SK-N-SH (cell line): ENCODE measurements at regions not wholly inside any gene's neighbourhood (a gene's known extent, or its start where the extent isn't known, plus 50 kb on each side); places are given as distances from the start of the nearest gene placed in this dataset.

Experiments used
- CTCF ChIA-PET: fragments of 300-600, 350-600 bp; formaldehyde crosslinking; extraction: SDS; loops from one replicate; lab custom pipeline; 2021; lab: Yijun Ruan, JAX
- POLR2A ChIA-PET: fragments of 350-600 bp; sonication (Branson Sonifier 250); formaldehyde crosslinking; extraction: SDS; loops from one replicate; lab custom pipeline; 2020; ENCODE audit warnings: antibody characterized with exemption, inconsistent platforms; lab: Yijun Ruan, JAX
- DNase-seq: peaks from one replicate; pipeline ENCODE4 v3.0.0; 2012
- H2AFZ ChIP-seq: fragments of 200-600 bp; sonication (generic); 2 replicates; pipeline ENCODE4 v1.8.1; 2016; ENCODE audit warnings: antibody characterized with exemption, mild to moderate bottlenecking, low read depth
- H3F3A ChIP-seq: fragments of 200-600 bp; sonication (generic); replicated peaks from 2 replicates; pipeline ENCODE3; 2016; ENCODE audit warnings: antibody characterized with exemption, mild to moderate bottlenecking; ENCODE audit not compliant: insufficient read depth
- H3K27ac ChIP-seq, 2 experiments: fragments of 200-500 bp in 1 of 2; fragments of 200-600 bp in 1 of 2; sonication (Bioruptor generic) in 1 of 2; sonication (generic), shearing (Covaris generic) in 1 of 2; 2 replicates each; pipeline versions ENCODE4 v1.5.1 to v1.6.1; 2014 to 2016; ENCODE audit warnings: low read depth in 2 of 2, inconsistent platforms in 1 of 2, low read length in 1 of 2, mild to moderate bottlenecking in 1 of 2, mixed read lengths in 1 of 2
- H3K27me3 ChIP-seq: fragments of 200-600 bp; sonication (generic), shearing (Covaris generic); 2 replicates; pipeline ENCODE4 v1.6.1; 2016; ENCODE audit warnings: mixed run types; ENCODE audit not compliant: insufficient read depth
- H3K36me3 ChIP-seq, 2 experiments: fragments of 200-500 bp in 1 of 2; fragments of 200-600 bp in 1 of 2; sonication (Bioruptor generic) in 1 of 2; sonication (generic) in 1 of 2; replicated peaks in 1 of 2; 2 replicates each; pipeline versions ENCODE3 to v1.5.1; 2014 to 2016; ENCODE audit warnings: low read length in 1 of 2, mild to moderate bottlenecking in 1 of 2; ENCODE audit not compliant: insufficient read depth in 2 of 2, control insufficient read depth in 1 of 2
- H3K4me1 ChIP-seq, 2 experiments: fragments of 200-500 bp in 1 of 2; fragments of 200-600 bp in 1 of 2; sonication (Bioruptor generic) in 1 of 2; sonication (generic), shearing (Covaris generic) in 1 of 2; 2 replicates each; pipeline versions ENCODE4 v1.5.1 to v1.6.1; 2014 to 2016; ENCODE audit warnings: low read depth in 1 of 2, low read length in 1 of 2, mixed run types in 1 of 2; ENCODE audit not compliant: insufficient read depth in 2 of 2, control insufficient read depth in 1 of 2
- H3K4me2 ChIP-seq: fragments of 200-600 bp; sonication (generic), shearing (Covaris generic); 2 replicates; pipeline ENCODE4 v1.6.1; 2017; ENCODE audit warnings: mixed run types
- H3K4me3 ChIP-seq, 2 experiments: fragments of 200-500 bp in 1 of 2; fragments of 200-600 bp in 1 of 2; sonication (Bioruptor generic) in 1 of 2; sonication (generic), shearing (Covaris generic) in 1 of 2; 2 replicates each; pipeline versions ENCODE4 v1.5.1 to v1.8.1; 2014 to 2016; ENCODE audit warnings: low read depth in 2 of 2, inconsistent platforms in 1 of 2, low read length in 1 of 2, mild to moderate bottlenecking in 1 of 2, mixed read lengths in 1 of 2, moderate library complexity in 1 of 2
- H3K79me2 ChIP-seq: fragments of 200-600 bp; sonication (generic); 2 replicates; pipeline ENCODE4 v1.8.1; 2017; ENCODE audit warnings: mild to moderate bottlenecking; ENCODE audit not compliant: insufficient read depth
- H3K9ac ChIP-seq: fragments of 200-600 bp; sonication (generic); 2 replicates; pipeline ENCODE4 v1.6.1; 2017; ENCODE audit warnings: mixed run types
- H3K9me2 ChIP-seq: fragments of 200-600 bp; sonication (generic); 2 replicates; pipeline ENCODE4 v1.6.1; 2017; ENCODE audit warnings: mixed run types
- H3K9me3 ChIP-seq: fragments of 200-600 bp; sonication (generic); 2 replicates; pipeline ENCODE4 v1.6.1; 2017; ENCODE audit warnings: mixed run types, mild to moderate bottlenecking, moderate library complexity
- H4K20me1 ChIP-seq: fragments of 200-600 bp; sonication (generic); 2 replicates; pipeline ENCODE4 v1.6.1; 2017; ENCODE audit warnings: mild to moderate bottlenecking, mixed run types; ENCODE audit not compliant: insufficient read depth
- EP300 ChIP-seq, 2 experiments: IDR thresholded peaks; 2 replicates each; pipeline versions ENCODE4 v1.4.0 to v1.6.1; 2012; ENCODE audit warnings: borderline replicate concordance in 1 of 2, low read depth in 1 of 2, low read length in 1 of 2
- FOXJ3 ChIP-seq: sonication (generic); formaldehyde crosslinking; IDR thresholded peaks from 2 replicates; pipeline ENCODE4 v1.5.1; 2020; ENCODE audit warnings: mild to moderate bottlenecking, missing genetic modification reagents
- FOXM1 ChIP-seq: IDR thresholded peaks from 2 replicates; pipeline ENCODE4 v1.4.0; 2012; ENCODE audit warnings: low read depth, mild to moderate bottlenecking
- GABPA ChIP-seq: IDR thresholded peaks from 2 replicates; pipeline ENCODE4 v1.4.0; 2012; ENCODE audit warnings: low read depth, mild to moderate bottlenecking
- GATA2 ChIP-seq: sonication (generic); formaldehyde crosslinking; IDR thresholded peaks from 2 replicates; pipeline ENCODE4 v1.5.0; 2020; ENCODE audit warnings: mild to moderate bottlenecking, missing genetic modification reagents
- NRF1 ChIP-seq: IDR thresholded peaks from 2 replicates; pipeline ENCODE4 v1.6.1; 2012; ENCODE audit warnings: low read depth, mild to moderate bottlenecking, low read length
- RAD21 ChIP-seq: IDR thresholded peaks from 2 replicates; pipeline ENCODE4 v1.6.1; 2012; ENCODE audit warnings: mild to moderate bottlenecking, low read length
- RXRA ChIP-seq: IDR thresholded peaks from 2 replicates; pipeline ENCODE4 v1.4.0; 2012; ENCODE audit warnings: low read depth, mild to moderate bottlenecking, borderline replicate concordance
- SMC3 ChIP-seq: IDR thresholded peaks from 2 replicates; pipeline ENCODE4 v1.6.1; 2012; ENCODE audit warnings: low read depth, low read length, improper control_type of control experiment
- TCF12 ChIP-seq: IDR thresholded peaks from 2 replicates; pipeline ENCODE4 v1.4.0; 2012
- WGBS: methylation state at CpG from one replicate; pipeline ENCODE4 v1.1.6; 2017; ENCODE audit warnings: low lambda C conversion rate; 5-methylcytosine and 5-hydroxymethylcytosine counted together
- TF ChIP-seq, protein P1 (sequence below): IDR thresholded peaks from 2 replicates; pipeline ENCODE4 v1.4.0; 2012; ENCODE audit warnings: low read depth
- TF ChIP-seq, protein P2 (sequence below): IDR thresholded peaks from 2 replicates; pipeline ENCODE4 v1.6.1; 2012; ENCODE audit warnings: mild to moderate bottlenecking, low read depth, low read length, moderate library complexity
- TF ChIP-seq, protein P3 (sequence below): IDR thresholded peaks from 2 replicates; pipeline ENCODE4 v1.4.0; 2012; ENCODE audit warnings: low read depth, borderline replicate concordance
- TF ChIP-seq, protein P4 (sequence below): fragments of 200-600 bp; sonication (generic); IDR thresholded peaks from 2 replicates; pipeline ENCODE4 v1.6.1; 2017; ENCODE audit warnings: antibody characterized with exemption, mild to moderate bottlenecking, moderate library complexity

DNA sequence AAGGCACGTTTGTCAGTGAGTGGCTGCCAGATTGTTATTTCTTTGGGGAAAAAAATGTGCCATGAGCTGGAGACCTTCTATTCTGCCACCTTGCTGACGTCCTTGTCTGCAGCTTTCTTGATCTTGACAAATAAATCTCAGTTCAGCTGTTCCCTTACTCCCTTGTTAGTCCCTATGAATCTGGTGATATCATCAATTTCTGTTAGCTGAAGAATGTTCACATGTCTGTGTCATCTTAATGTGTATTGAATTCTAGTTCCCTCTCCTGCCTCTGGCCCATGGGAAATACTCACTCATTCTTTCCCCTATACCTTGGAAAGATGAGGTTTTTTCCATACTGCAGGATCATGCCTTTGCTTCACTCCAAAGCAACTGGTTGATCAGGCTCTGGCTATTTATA lies 649.9 kb upstream of the API5 start:
- no peak overlapping the region for H3K27ac ChIP-seq
- DNase-seq = no peak
- WGBS = 0% methylated on average over 2 of the region's 2 CpGs
- no peak overlapping the region for H3K4me2 ChIP-seq
- CTCF ChIA-PET = no interaction called here
- H3K9ac ChIP-seq = no peak overlapping the region
- H3K9me2 ChIP-seq = no peaks in the 10 kb centered on the region
- no peaks in the 10 kb centered on the region for H3K9me3 ChIP-seq
- no peaks in the 10 kb centered on the region for H3K4me1 ChIP-seq
- no peaks in the 10 kb centered on the region for H3K27me3 ChIP-seq
- no peaks in the 10 kb centered on the region for H3K79me2 ChIP-seq
- H3K36me3 ChIP-seq = no peaks in the 10 kb centered on the region
- no peak overlapping the region for H2AFZ ChIP-seq
- H4K20me1 ChIP-seq = no peaks in the 10 kb centered on the region
- no peak overlapping the region for H3K4me3 ChIP-seq
- TF ChIP-seq SMC3 = no peak
- no peak for TF ChIP-seq NRF1
- no peak for TF ChIP-seq GATA2 (CRISPR knock-in tag)
- TF ChIP-seq, protein P1, sequence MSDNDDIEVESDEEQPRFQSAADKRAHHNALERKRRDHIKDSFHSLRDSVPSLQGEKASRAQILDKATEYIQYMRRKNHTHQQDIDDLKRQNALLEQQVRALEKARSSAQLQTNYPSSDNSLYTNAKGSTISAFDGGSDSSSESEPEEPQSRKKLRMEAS = no peak
- no peak for TF ChIP-seq RAD21
- TF ChIP-seq FOXJ3 (CRISPR knock-in tag) = no peak
- TF ChIP-seq EP300 (IDR thresholded peaks at IDR 0.05; ENCODE audit: borderline replicate concordance in 1 of 2, low read depth in 1 of 2, low read length in 1 of 2) = no peak
- no peak for TF ChIP-seq GABPA
- TF ChIP-seq, protein P2, sequence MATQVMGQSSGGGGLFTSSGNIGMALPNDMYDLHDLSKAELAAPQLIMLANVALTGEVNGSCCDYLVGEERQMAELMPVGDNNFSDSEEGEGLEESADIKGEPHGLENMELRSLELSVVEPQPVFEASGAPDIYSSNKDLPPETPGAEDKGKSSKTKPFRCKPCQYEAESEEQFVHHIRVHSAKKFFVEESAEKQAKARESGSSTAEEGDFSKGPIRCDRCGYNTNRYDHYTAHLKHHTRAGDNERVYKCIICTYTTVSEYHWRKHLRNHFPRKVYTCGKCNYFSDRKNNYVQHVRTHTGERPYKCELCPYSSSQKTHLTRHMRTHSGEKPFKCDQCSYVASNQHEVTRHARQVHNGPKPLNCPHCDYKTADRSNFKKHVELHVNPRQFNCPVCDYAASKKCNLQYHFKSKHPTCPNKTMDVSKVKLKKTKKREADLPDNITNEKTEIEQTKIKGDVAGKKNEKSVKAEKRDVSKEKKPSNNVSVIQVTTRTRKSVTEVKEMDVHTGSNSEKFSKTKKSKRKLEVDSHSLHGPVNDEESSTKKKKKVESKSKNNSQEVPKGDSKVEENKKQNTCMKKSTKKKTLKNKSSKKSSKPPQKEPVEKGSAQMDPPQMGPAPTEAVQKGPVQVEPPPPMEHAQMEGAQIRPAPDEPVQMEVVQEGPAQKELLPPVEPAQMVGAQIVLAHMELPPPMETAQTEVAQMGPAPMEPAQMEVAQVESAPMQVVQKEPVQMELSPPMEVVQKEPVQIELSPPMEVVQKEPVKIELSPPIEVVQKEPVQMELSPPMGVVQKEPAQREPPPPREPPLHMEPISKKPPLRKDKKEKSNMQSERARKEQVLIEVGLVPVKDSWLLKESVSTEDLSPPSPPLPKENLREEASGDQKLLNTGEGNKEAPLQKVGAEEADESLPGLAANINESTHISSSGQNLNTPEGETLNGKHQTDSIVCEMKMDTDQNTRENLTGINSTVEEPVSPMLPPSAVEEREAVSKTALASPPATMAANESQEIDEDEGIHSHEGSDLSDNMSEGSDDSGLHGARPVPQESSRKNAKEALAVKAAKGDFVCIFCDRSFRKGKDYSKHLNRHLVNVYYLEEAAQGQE = no peak
- TF ChIP-seq FOXM1 = no peak
- TF ChIP-seq, protein P3, sequence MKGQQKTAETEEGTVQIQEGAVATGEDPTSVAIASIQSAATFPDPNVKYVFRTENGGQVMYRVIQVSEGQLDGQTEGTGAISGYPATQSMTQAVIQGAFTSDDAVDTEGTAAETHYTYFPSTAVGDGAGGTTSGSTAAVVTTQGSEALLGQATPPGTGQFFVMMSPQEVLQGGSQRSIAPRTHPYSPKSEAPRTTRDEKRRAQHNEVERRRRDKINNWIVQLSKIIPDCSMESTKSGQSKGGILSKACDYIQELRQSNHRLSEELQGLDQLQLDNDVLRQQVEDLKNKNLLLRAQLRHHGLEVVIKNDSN = no peak
- TF ChIP-seq, protein P4, sequence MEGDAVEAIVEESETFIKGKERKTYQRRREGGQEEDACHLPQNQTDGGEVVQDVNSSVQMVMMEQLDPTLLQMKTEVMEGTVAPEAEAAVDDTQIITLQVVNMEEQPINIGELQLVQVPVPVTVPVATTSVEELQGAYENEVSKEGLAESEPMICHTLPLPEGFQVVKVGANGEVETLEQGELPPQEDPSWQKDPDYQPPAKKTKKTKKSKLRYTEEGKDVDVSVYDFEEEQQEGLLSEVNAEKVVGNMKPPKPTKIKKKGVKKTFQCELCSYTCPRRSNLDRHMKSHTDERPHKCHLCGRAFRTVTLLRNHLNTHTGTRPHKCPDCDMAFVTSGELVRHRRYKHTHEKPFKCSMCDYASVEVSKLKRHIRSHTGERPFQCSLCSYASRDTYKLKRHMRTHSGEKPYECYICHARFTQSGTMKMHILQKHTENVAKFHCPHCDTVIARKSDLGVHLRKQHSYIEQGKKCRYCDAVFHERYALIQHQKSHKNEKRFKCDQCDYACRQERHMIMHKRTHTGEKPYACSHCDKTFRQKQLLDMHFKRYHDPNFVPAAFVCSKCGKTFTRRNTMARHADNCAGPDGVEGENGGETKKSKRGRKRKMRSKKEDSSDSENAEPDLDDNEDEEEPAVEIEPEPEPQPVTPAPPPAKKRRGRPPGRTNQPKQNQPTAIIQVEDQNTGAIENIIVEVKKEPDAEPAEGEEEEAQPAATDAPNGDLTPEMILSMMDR = no peak
- no peak for TF ChIP-seq TCF12
- TF ChIP-seq RXRA = no peak
- TF ChIP-seq, all 33 proteins: peak for 0
- POLR2A ChIA-PET = interaction anchor here (0.5 kb wide), 1 partner anchor 1715 kb away, joined by 3 read pairs; no protein-coding TSS in a partner anchor
- H3F3A ChIP-seq = no peaks in the 10 kb centered on the region
